GM18907 (cell line): ENCODE measurements at regions not wholly inside any gene's neighbourhood (a gene's known extent, or its start where the extent isn't known, plus 50 kb on each side); places are given as distances from the start of the nearest gene placed in this dataset.
"Not testable (repeated sequence)": the region's sequence is repeated elsewhere in the genome, so short reads cannot be mapped to it uniquely, and the experiment has no call there.

Experiments
- ATAC-seq: cut with Tn5 transposase; IDR thresholded peaks from one replicate; pipeline ENCODE4 v1.9.1; 2021; ENCODE audit warnings: mild to moderate bottlenecking, moderate library complexity; ENCODE audit not compliant: unreplicated experiment

- ATAC-seq: no peak
These were observed 102.4 kb upstream of the DLGAP1 start for GRCh38 chr18:4557502-4557901.

DNA sequence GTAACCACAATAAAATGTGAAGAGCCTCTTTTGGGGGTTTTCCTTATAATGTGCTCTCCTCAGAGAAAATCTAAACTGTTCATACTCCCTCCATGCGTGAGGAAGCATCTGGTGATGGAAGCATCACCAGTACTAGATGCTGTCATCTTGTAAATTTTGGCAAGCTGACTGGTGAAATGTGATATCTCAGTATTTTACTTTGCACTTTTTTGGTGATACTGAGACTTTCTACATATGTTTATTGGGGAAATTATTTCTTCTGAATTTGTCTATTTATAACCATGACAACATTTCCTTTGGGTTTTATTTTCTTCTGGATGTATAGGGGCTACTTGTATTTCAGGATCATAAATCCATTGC is 95.9 kb upstream of the DLGAP1 start:
- ATAC-seq: no peak

DNA sequence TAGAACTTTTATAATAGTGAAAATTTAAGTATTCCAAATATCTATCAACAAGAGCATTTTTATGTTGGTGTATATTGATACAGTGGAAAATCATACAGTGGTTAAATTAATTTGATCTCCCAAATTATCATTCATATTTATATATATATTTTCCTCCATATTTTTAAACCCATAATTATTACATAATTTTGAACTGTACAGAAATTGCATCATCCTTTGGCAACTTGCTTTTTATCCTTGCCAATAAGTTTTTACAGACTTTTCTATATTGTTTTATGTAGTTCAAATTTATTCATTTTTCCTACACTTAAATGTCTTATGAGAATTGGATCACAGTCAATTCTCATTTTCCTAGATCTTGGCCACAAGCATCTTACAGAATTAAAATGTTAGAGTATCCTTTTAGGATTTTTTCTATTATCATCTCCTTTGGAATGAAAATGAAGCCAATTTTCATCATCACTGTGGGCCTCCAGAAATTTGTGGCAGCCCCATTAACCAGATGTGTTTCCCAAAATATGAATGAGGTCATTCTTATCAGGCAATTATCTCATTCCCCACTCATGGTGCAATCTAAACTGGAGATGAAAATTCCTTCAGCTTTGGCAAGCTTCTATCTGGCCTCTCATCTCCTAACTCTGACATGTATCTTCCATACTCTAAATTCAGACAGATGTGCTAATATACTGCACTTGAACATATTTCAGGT is 94.2 kb upstream of the DLGAP1 start:
- no peak for ATAC-seq

GRCh38 chr18:4547126-4547525 is 92.0 kb upstream of the DLGAP1 start:
- no peak for ATAC-seq

GRCh38 chr18:4544142-4544541 is 89.0 kb upstream of the DLGAP1 start:
- ATAC-seq: no peak

DNA sequence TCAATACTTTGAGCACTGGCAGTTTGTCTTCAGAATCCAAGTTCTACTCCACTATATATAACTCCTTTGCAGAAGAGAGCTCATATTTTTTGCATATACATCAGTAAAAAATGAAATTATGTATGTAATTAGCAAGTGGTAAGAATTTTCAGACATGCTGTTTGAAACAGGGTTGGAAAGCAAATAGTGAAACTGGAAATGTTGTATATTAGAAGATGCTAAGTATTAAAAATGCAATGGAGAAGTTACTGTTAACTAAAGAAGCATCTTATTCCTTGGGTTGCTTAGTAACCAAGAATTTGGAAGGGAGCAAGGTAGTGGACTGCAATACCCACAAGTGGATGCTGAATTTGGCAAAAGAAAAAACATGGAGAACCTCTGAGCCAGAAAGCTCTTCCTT is 88.6 kb upstream of the DLGAP1 start:
- ATAC-seq: no peak

GRCh38 chr18:4541588-4541987 is 86.5 kb upstream of the DLGAP1 start:
- no peak for ATAC-seq

- no peak for ATAC-seq
These were observed 81.3 kb upstream of the DLGAP1 start for GRCh38 chr18:4536447-4536846.

DNA sequence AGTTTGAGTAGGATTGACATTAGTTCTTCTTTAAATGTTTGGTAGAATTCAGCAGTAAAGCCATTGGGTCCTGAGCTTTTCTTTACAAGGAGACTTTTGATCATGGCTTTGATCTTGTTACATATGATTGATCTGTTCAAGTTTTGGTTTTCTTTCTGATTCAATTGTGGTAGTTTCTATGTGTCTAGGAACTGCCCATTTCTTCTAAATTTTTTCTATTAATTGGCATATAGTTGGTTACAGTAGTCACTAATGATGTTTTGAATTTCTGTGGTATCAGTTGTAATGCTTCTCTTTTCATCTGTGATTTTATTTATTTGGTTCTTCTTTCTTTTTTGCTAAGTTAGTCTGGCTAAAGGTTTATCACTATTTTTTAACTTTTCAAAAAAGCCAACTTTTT is 73.3 kb upstream of the DLGAP1 start:
- ATAC-seq: no peak

DNA sequence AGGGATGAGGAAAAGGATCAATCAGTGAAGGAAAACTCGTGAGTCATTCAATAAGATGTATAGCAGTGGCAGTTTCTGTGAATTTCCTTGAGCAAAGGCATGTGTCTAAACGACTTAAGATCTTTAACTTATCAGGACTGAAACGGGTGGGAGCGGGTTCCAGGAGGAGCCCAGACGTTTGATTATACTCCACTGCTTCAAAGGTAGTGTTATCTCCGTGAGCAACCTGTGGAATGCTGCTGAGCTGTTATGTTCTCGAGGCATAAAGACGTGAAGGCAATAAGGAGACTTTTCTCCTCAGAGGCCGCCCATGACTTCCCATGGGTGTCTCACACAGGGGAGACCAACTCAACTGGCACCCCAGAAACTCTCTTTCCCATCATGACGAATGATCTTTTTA is 72.7 kb upstream of the DLGAP1 start:
- not testable (repeated sequence) for ATAC-seq

GRCh38 chr18:4524096-4524495 is 69.0 kb upstream of the DLGAP1 start:
- ATAC-seq: no peak

- no peak for ATAC-seq
These were observed 56.1 kb upstream of the DLGAP1 start for GRCh38 chr18:4511166-4511565.

GRCh38 chr18:4510711-4511110 is 55.6 kb upstream of the DLGAP1 start:
- ATAC-seq: no peak

- ATAC-seq: no peak
These were observed 55.1 kb upstream of the DLGAP1 start for GRCh38 chr18:4510160-4510559.
